ENCODE measurements at regions not wholly inside any gene's neighbourhood (a gene's known extent, or its start where the extent isn't known, plus 50 kb on each side); places are given as distances from the start of the nearest gene placed in this dataset.

GRCh38 chr7:42491106-42491505 is 254.1 kb upstream of the GLI3 start:
- H3K27me3 ChIP-seq: peaks cover 0 to 5% (median 0%) of the 10 kb centered on the region in 3 donors
- H3K36me3 ChIP-seq: no peaks in the 10 kb centered on the region
- H3K4me3 ChIP-seq: no peak overlapping the region
- no peak for TF ChIP-seq CTCF (IDR thresholded peaks at IDR 0.05 in 4 of 5, conservative IDR thresholded peaks at IDR 0.05 in 1 of 5)
- TF ChIP-seq POLR2A (IDR thresholded peaks at IDR 0.05): no peak
- ATAC-seq (no peak), DNase-seq (no peak)
- no peak overlapping the region for H3K27ac ChIP-seq
- H3K9me3 ChIP-seq: no peaks in the 10 kb centered on the region
- in situ Hi-C loops (cut with MboI; ENCODE audit: low sequenced_read_pairs in 4 of 4) (no loop called here), intact Hi-C loops (cut with DNase I; ENCODE audit: low total_unique reads) (no loop called here)
- peaks cover 6 to 10% of the 10 kb centered on the region in 2 donors for H3K4me1 ChIP-seq

- Histone ChIP-seq H3K9me3 (no peaks in the 10 kb centered on the region), H3K27me3 (no peaks in the 10 kb centered on the region), H3K4me3 (no peak overlapping the region), H3K27ac (no peak overlapping the region), H3K36me3 (no peaks in the 10 kb centered on the region), H3K4me1 (peaks cover 6 to 7% of the 10 kb centered on the region in 2 donors)
- intact Hi-C loops (cut with DNase I; ENCODE audit: low total_unique reads) (no loop called here), in situ Hi-C loops (cut with MboI; ENCODE audit: low sequenced_read_pairs in 4 of 4) (no loop called here)
- DNase-seq: no peak
- no peak for TF ChIP-seq POLR2A (IDR thresholded peaks at IDR 0.05)
- TF ChIP-seq CTCF (IDR thresholded peaks at IDR 0.05 in 4 of 5, conservative IDR thresholded peaks at IDR 0.05 in 1 of 5): no peak
- ATAC-seq: no peak
These were observed 252.3 kb upstream of the GLI3 start for GRCh38 chr7:42489299-42489698.

GRCh38 chr7:42485301-42485766 is 248.3 kb upstream of the GLI3 start:
- TF ChIP-seq CTCF (IDR thresholded peaks at IDR 0.05 in 4 of 5, conservative IDR thresholded peaks at IDR 0.05 in 1 of 5) (no peak), POLR2A (IDR thresholded peaks at IDR 0.05) (no peak)
- no peaks in the 10 kb centered on the region for H3K27me3 ChIP-seq
- no peak for DNase-seq
- intact Hi-C loops (cut with DNase I; ENCODE audit: low total_unique reads) (no loop called here), in situ Hi-C loops (cut with MboI; ENCODE audit: low sequenced_read_pairs in 4 of 4) (no loop called here)
- no peaks in the 10 kb centered on the region for H3K36me3 ChIP-seq
- H3K4me1 ChIP-seq: no peaks in the 10 kb centered on the region
- H3K27ac ChIP-seq: no peak overlapping the region
- no peak overlapping the region for H3K4me3 ChIP-seq
- no peaks in the 10 kb centered on the region for H3K9me3 ChIP-seq
- no peak for ATAC-seq

GRCh38 chr7:42483886-42484285 is 246.9 kb upstream of the GLI3 start:
- in situ Hi-C loops (cut with MboI; ENCODE audit: low sequenced_read_pairs in 4 of 4) (no loop called here), intact Hi-C loops (cut with DNase I; ENCODE audit: low total_unique reads) (no loop called here)
- ATAC-seq (no peak), DNase-seq (no peak)
- Histone ChIP-seq H3K27me3 (no peaks in the 10 kb centered on the region), H3K4me1 (no peaks in the 10 kb centered on the region), H3K27ac (no peak overlapping the region), H3K4me3 (no peak overlapping the region), H3K9me3 (no peaks in the 10 kb centered on the region), H3K36me3 (no peaks in the 10 kb centered on the region)
- no peak for TF ChIP-seq POLR2A (IDR thresholded peaks at IDR 0.05)

- Histone ChIP-seq H3K9me3 (no peaks in the 10 kb centered on the region), H3K27me3 (no peaks in the 10 kb centered on the region), H3K36me3 (no peaks in the 10 kb centered on the region), H3K4me1 (no peaks in the 10 kb centered on the region), H3K27ac (peak overlapping the region in 3 of 4 donors; percentile 38 to 58 (median 51)), H3K4me3 (no peak overlapping the region)
- DNase-seq (peak in 1 of 2 donors; percentile 31), ATAC-seq (peak; percentile 71 to 76)
- intact Hi-C loops (cut with DNase I; ENCODE audit: low total_unique reads): no loop called here
- in situ Hi-C loops (cut with MboI; ENCODE audit: low sequenced_read_pairs in 4 of 4): no loop called here
- TF ChIP-seq CTCF (IDR thresholded peaks at IDR 0.05 in 4 of 5, conservative IDR thresholded peaks at IDR 0.05 in 1 of 5) (no peak), POLR2A (IDR thresholded peaks at IDR 0.05) (no peak)
These were observed 243.0 kb upstream of the GLI3 start for GRCh38 chr7:42479816-42480633.

All from gastrocnemius medialis (tissue), 4 donors.